K562 (cell line): ENCODE measurements at regions not wholly inside any gene's neighbourhood (a gene's known extent, or its start where the extent isn't known, plus 50 kb on each side); places are given as distances from the start of the nearest gene placed in this dataset.

Experiments
- HOXB6 ChIP-seq: fragments of 250-450 bp; sonication (Bioruptor Pico); IDR thresholded peaks from 2 replicates; pipeline ENCODE4 v1.5.1; 2022; ENCODE audit warnings: mild to moderate bottlenecking, borderline replicate concordance
- ILK ChIP-seq: fragments of 450-650 bp; IDR thresholded peaks from 2 replicates; pipeline ENCODE4 v1.6.1; 2016; ENCODE audit warnings: missing genetic modification characterization, low read depth, mild to moderate bottlenecking, missing compliant biosample characterization, moderate library complexity, borderline replicate concordance
- LARP7 ChIP-seq: fragments of 450-650 bp; IDR thresholded peaks from 2 replicates; pipeline ENCODE4 v1.6.1; 2016
- PCBP1 ChIP-seq: fragments of 200-400 bp; formaldehyde crosslinking; IDR thresholded peaks from 2 replicates; pipeline ENCODE4 v1.6.1; 2018; ENCODE audit warnings: mild to moderate bottlenecking, low read depth, low read length; ENCODE audit not compliant: poor library complexity, severe bottlenecking
- POLR2AphosphoS2 ChIP-seq: IDR thresholded peaks from 2 replicates; pipeline ENCODE4 v1.6.1; 2012; ENCODE audit warnings: low read length, improper control_type of control experiment
- PTBP1 ChIP-seq: fragments of 200-400 bp; formaldehyde crosslinking; IDR thresholded peaks from 2 replicates; pipeline ENCODE4 v1.6.1; 2017; ENCODE audit warnings: low read depth, low read length
- SIN3A ChIP-seq, 2 experiments: fragments of 150-350 bp in 1 of 2; IDR thresholded peaks; 2 replicates each; pipeline ENCODE4 v1.6.1; 2011 to 2016; ENCODE audit warnings: borderline replicate concordance in 2 of 2, low read depth in 2 of 2, low read length in 2 of 2, mild to moderate bottlenecking in 2 of 2, moderate library complexity in 2 of 2; ENCODE audit not compliant: control insufficient read depth in 1 of 2
- SNRNP70 ChIP-seq: fragments of 200-400 bp; formaldehyde crosslinking; optimal IDR thresholded peaks from 2 replicates; pipeline ENCODE3; 2017; ENCODE audit warnings: low read depth, low read length
- U2AF1 ChIP-seq: fragments of 200-400 bp; formaldehyde crosslinking; optimal IDR thresholded peaks from 2 replicates; pipeline ENCODE3; 2017; ENCODE audit warnings: mild to moderate bottlenecking, low read depth, low read length, moderate library complexity
- ZNF212 ChIP-seq: fragments of 450-650 bp; formaldehyde crosslinking; IDR thresholded peaks from 2 replicates; pipeline ENCODE4 v1.4.0; 2020; ENCODE audit warnings: mild to moderate bottlenecking
- ZNF445 ChIP-seq: fragments of 250-450 bp; sonication (Bioruptor Pico); IDR thresholded peaks from 2 replicates; pipeline ENCODE4 v1.4.0; 2020; ENCODE audit warnings: low read depth, mild to moderate bottlenecking, moderate library complexity
- TF ChIP-seq, protein P1 (sequence below): fragments of 250-450 bp; sonication (Bioruptor Pico); IDR thresholded peaks from 2 replicates; pipeline ENCODE4 v1.8.0; 2021; ENCODE audit warnings: moderate library complexity, mild to moderate bottlenecking, inconsistent platforms
- TF ChIP-seq, protein P2 (sequence below): fragments of 200-800 bp; sonication (Bioruptor generic); IDR thresholded peaks from 2 replicates; pipeline ENCODE4 v1.6.1; 2016; ENCODE audit warnings: missing genetic modification characterization, missing compliant biosample characterization
- TF ChIP-seq, protein P3 (sequence below): fragments of 250-450 bp; sonication (Bioruptor Pico); IDR thresholded peaks from 2 replicates; pipeline ENCODE4 v1.8.0; 2022; ENCODE audit warnings: inconsistent platforms

DNA sequence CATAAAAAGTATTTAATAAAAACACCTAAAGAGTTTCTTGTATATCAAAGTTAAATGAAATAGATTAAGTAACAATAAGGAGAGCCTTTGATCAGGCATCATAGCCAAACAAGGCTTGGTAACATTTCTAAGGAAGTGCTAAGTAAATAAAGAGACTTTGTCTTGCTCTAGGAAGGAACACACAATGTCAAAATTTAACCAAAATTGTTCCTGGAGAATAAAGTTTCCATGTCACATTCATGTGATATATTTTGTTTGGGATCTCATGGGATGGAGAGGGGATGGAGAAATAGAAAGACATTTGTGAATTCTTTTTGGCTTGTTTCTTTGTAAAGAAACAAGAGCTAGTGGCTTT lies 201.9 kb upstream of the DTNBP1 start (continued):
- TF ChIP-seq, protein P1, sequence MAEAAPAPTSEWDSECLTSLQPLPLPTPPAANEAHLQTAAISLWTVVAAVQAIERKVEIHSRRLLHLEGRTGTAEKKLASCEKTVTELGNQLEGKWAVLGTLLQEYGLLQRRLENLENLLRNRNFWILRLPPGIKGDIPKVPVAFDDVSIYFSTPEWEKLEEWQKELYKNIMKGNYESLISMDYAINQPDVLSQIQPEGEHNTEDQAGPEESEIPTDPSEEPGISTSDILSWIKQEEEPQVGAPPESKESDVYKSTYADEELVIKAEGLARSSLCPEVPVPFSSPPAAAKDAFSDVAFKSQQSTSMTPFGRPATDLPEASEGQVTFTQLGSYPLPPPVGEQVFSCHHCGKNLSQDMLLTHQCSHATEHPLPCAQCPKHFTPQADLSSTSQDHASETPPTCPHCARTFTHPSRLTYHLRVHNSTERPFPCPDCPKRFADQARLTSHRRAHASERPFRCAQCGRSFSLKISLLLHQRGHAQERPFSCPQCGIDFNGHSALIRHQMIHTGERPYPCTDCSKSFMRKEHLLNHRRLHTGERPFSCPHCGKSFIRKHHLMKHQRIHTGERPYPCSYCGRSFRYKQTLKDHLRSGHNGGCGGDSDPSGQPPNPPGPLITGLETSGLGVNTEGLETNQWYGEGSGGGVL (CRISPR knock-in tag) = no peak
- TF ChIP-seq SIN3A (IDR thresholded peaks at IDR 0.05; ENCODE audit: borderline replicate concordance in 2 of 2, control insufficient read depth in 1 of 2, low read depth in 2 of 2, low read length in 2 of 2) (no peak), LARP7 (no peak), U2AF1 (no peak), PTBP1 (no peak), ZNF212 (no peak), SNRNP70 (no peak), PCBP1 (no peak), HOXB6 (no peak), POLR2AphosphoS2 (no peak), ZNF445 (no peak), ILK (tag) (no peak)
- TF ChIP-seq, protein P2, sequence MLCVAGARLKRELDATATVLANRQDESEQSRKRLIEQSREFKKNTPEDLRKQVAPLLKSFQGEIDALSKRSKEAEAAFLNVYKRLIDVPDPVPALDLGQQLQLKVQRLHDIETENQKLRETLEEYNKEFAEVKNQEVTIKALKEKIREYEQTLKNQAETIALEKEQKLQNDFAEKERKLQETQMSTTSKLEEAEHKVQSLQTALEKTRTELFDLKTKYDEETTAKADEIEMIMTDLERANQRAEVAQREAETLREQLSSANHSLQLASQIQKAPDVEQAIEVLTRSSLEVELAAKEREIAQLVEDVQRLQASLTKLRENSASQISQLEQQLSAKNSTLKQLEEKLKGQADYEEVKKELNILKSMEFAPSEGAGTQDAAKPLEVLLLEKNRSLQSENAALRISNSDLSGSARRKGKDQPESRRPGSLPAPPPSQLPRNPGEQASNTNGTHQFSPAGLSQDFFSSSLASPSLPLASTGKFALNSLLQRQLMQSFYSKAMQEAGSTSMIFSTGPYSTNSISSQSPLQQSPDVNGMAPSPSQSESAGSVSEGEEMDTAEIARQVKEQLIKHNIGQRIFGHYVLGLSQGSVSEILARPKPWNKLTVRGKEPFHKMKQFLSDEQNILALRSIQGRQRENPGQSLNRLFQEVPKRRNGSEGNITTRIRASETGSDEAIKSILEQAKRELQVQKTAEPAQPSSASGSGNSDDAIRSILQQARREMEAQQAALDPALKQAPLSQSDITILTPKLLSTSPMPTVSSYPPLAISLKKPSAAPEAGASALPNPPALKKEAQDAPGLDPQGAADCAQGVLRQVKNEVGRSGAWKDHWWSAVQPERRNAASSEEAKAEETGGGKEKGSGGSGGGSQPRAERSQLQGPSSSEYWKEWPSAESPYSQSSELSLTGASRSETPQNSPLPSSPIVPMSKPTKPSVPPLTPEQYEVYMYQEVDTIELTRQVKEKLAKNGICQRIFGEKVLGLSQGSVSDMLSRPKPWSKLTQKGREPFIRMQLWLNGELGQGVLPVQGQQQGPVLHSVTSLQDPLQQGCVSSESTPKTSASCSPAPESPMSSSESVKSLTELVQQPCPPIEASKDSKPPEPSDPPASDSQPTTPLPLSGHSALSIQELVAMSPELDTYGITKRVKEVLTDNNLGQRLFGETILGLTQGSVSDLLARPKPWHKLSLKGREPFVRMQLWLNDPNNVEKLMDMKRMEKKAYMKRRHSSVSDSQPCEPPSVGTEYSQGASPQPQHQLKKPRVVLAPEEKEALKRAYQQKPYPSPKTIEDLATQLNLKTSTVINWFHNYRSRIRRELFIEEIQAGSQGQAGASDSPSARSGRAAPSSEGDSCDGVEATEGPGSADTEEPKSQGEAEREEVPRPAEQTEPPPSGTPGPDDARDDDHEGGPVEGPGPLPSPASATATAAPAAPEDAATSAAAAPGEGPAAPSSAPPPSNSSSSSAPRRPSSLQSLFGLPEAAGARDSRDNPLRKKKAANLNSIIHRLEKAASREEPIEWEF (CRISPR knock-in tag) = no peak
- TF ChIP-seq, protein P3, sequence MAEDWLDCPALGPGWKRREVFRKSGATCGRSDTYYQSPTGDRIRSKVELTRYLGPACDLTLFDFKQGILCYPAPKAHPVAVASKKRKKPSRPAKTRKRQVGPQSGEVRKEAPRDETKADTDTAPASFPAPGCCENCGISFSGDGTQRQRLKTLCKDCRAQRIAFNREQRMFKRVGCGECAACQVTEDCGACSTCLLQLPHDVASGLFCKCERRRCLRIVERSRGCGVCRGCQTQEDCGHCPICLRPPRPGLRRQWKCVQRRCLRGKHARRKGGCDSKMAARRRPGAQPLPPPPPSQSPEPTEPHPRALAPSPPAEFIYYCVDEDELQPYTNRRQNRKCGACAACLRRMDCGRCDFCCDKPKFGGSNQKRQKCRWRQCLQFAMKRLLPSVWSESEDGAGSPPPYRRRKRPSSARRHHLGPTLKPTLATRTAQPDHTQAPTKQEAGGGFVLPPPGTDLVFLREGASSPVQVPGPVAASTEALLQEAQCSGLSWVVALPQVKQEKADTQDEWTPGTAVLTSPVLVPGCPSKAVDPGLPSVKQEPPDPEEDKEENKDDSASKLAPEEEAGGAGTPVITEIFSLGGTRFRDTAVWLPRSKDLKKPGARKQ (CRISPR knock-in tag) = no peak
- TF ChIP-seq, all 486 proteins: peak for 0
